ENCODE measurements at regions not wholly inside any gene's neighbourhood (a gene's known extent, or its start where the extent isn't known, plus 50 kb on each side); places are given as distances from the start of the nearest gene placed in this dataset.

DNA sequence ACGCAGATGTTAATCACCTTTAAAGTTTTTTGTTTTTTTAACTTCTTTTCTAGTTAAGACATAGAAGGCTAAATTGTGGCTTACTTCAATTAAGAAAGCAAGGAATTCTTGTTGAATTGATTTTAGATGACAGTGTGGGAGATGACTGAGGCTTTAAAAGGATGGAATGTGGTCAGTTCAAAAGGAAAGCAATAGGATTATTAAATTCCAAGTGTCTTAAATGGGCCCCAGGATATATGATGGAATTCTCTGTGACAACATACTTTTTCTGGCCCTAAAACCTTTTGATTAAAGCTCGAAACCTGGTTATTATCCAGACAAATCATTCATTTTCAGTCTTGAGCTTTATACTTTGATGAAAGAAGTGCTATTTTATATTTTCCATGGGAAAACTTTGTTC, 179.0 kb upstream of the TMEFF2 start:
- Histone ChIP-seq H2BK15ac (ENCODE audit: low read length) (no peak overlapping the region), H3K4me3 (ENCODE audit: extremely low read depth in 1 of 4, insufficient read depth in 2 of 4, low read depth in 3 of 4, low read length in 4 of 4) (no peak overlapping the region), H2BK5ac (ENCODE audit: low read depth, low read length) (no peak overlapping the region), H3K9ac (replicated peaks in 1 of 4; ENCODE audit: extremely low read depth in 1 of 4, low read depth in 3 of 4, low read length in 3 of 4) (no peak overlapping the region), H3K27me3 (replicated peaks in 1 of 4; ENCODE audit: control insufficient read depth in 3 of 4, extremely low read depth in 1 of 4, insufficient read depth in 3 of 4, low read length in 3 of 4) (peaks cover 0 to 1% (median 0%) of the 10 kb centered on the region in 4 experiments; a peak in 1 of 7 replicates), H4K20me1 (replicated peaks in 1 of 2; ENCODE audit: control insufficient read depth in 1 of 2, insufficient read depth in 2 of 2, low read length in 2 of 2) (no peaks in the 10 kb centered on the region), H2BK12ac (ENCODE audit: low read depth, low read length) (no peak overlapping the region), H3K4me1 (replicated peaks in 1 of 4; ENCODE audit: control insufficient read depth in 3 of 4, insufficient read depth in 4 of 4, low read length in 3 of 4) (no peaks in the 10 kb centered on the region), H4K8ac (ENCODE audit: extremely low read depth, insufficient read depth, low read length) (no peak overlapping the region), H3K14ac (ENCODE audit: insufficient read length) (no peak overlapping the region), H3K56ac (replicated peaks; ENCODE audit: insufficient read length, low read depth, low read length) (no peak overlapping the region), H3K79me1 (ENCODE audit: low read depth, low read length) (no peaks in the 10 kb centered on the region), H2AFZ (ENCODE audit: low read length) (no peak overlapping the region), H2BK20ac (ENCODE audit: low read length) (no peak overlapping the region), H3K36me3 (ENCODE audit: control insufficient read depth in 2 of 4, insufficient read depth in 4 of 4, low read length in 3 of 4) (no peaks in the 10 kb centered on the region), H4K91ac (replicated peaks; ENCODE audit: insufficient read length, low read length) (no peak overlapping the region), H3K9me3 (ENCODE audit: insufficient read depth in 2 of 2, low read depth in 1 of 2, low read length in 1 of 2) (no peaks in the 10 kb centered on the region), H3K18ac (ENCODE audit: extremely low read depth, low read length) (no peak overlapping the region), H2BK120ac (replicated peaks; ENCODE audit: low read depth, low read length) (no peak overlapping the region), H3K27ac (ENCODE audit: low read depth, low read length) (no peak overlapping the region), H3K23me2 (ENCODE audit: low read depth, low read length) (no peaks in the 10 kb centered on the region), H3K4me2 (ENCODE audit: insufficient read depth in 1 of 2, low read depth in 2 of 2, low read length in 2 of 2) (no peak overlapping the region), H3K79me2 (ENCODE audit: control insufficient read depth in 1 of 2, insufficient read depth in 2 of 2, low read length in 2 of 2) (no peaks in the 10 kb centered on the region), H2AK5ac (ENCODE audit: low read depth, low read length) (no peak overlapping the region), H4K5ac (ENCODE audit: insufficient read length, low read depth, low read length) (no peak overlapping the region), H3K23ac (ENCODE audit: insufficient read length) (no peak overlapping the region), H3K4ac (replicated peaks; ENCODE audit: insufficient read length, low read depth, low read length) (no peak overlapping the region)
- TF ChIP-seq SIN3A (conservative IDR thresholded peaks at IDR 0.05 in 1 of 2, IDR thresholded peaks at IDR 0.05 in 1 of 2; ENCODE audit: low read depth in 1 of 2, low read length in 2 of 2), result no peak
- FAIRE-seq (no peak), DNase-seq (ENCODE audit: low read depth in 1 of 2, low spot score in 2 of 2) (no peak)
- ChIA-PET POLR2A (ENCODE audit: partially characterized antibody) (no interaction called here), CTCF (ENCODE audit: partially characterized antibody) (interaction anchor here (1.2 kb wide), 1 partner anchor 562 kb away, joined by 3 read pairs; no protein-coding TSS in a partner anchor)
- WGBS, 2 experiments (ENCODE audit: extremely low coverage in 1 of 2, insufficient coverage in 1 of 2, insufficient read length in 1 of 2, insufficient replicate concordance in 2 of 2, low coverage in 1 of 2, low lambda C conversion rate in 2 of 2, missing lambda C conversion rate in 1 of 2), result 87% methylated on average over 2 of the region's 2 CpGs; no CpG with 5 or more reads in 1 of the 2 experiments
